Neural cell (in vitro differentiated cells): ENCODE measurements at regions not wholly inside any gene's neighbourhood (a gene's known extent, or its start where the extent isn't known, plus 50 kb on each side); places are given as distances from the start of the nearest gene placed in this dataset.

Experiments
- H2AFZ ChIP-seq: fragments of 200-600, 300-800 bp; sonication (generic), shearing (Covaris generic); 2 replicates; pipeline ENCODE4 v1.6.0; 2014; ENCODE audit warnings: low read depth, mild to moderate bottlenecking, antibody characterized with exemption, low read length, moderate library complexity
- H3F3A ChIP-seq: fragments of 200-600 bp; shearing (Covaris generic); 2 replicates; pipeline ENCODE4 v1.6.1; 2016; ENCODE audit warnings: mild to moderate bottlenecking, moderate library complexity, mixed read lengths, antibody characterized with exemption, low read length; ENCODE audit not compliant: insufficient read depth, poor library complexity, severe bottlenecking
- H3K27ac ChIP-seq: fragments of 200-600, 300-800 bp; sonication (generic), shearing (Covaris generic); 2 replicates; pipeline ENCODE4 v1.5.1; 2014; ENCODE audit warnings: mild to moderate bottlenecking, low read length, moderate library complexity
- H3K27me3 ChIP-seq: fragments of 300-800, 200-600 bp; sonication (generic), shearing (Covaris generic); 2 replicates; pipeline ENCODE4 v1.6.0; 2014; ENCODE audit warnings: mild to moderate bottlenecking, low read depth, low read length, moderate library complexity; ENCODE audit not compliant: insufficient read depth
- H3K36me3 ChIP-seq: fragments of 300-800, 200-600 bp; sonication (generic), shearing (Covaris generic); 2 replicates; pipeline ENCODE4 v1.5.1; 2014; ENCODE audit warnings: mild to moderate bottlenecking, antibody characterized with exemption, low read length, moderate library complexity; ENCODE audit not compliant: insufficient read depth
- H3K4me2 ChIP-seq: fragments of 300-800, 200-600 bp; sonication (generic), shearing (Covaris generic); 2 replicates; pipeline ENCODE4 v1.6.0; 2014; ENCODE audit warnings: mild to moderate bottlenecking, low read length
- H3K4me3 ChIP-seq: fragments of 300-800, 200-600 bp; sonication (generic), shearing (Covaris generic); 2 replicates; pipeline ENCODE4 v1.5.1; 2014; ENCODE audit warnings: mild to moderate bottlenecking, low read length, moderate library complexity
- H3K79me2 ChIP-seq: fragments of 200-600 bp; shearing (Covaris generic); replicated peaks from 2 replicates; pipeline ENCODE4 v1.6.0; 2014; ENCODE audit warnings: mild to moderate bottlenecking, low read length, moderate library complexity; ENCODE audit not compliant: insufficient read depth
- H3K9ac ChIP-seq: fragments of 300-800, 200-600 bp; sonication (generic), shearing (Covaris generic); 2 replicates; pipeline ENCODE4 v1.6.1; 2016; ENCODE audit warnings: mild to moderate bottlenecking, low read length, mixed read lengths
- H3K9me2 ChIP-seq: fragments of 200-600 bp; shearing (Covaris generic); 2 replicates; pipeline ENCODE4 v1.6.1; 2016; ENCODE audit warnings: mild to moderate bottlenecking, low read length, mixed read lengths; ENCODE audit not compliant: insufficient read depth
- H3K9me3 ChIP-seq: fragments of 200-600, 300-800 bp; sonication (generic), shearing (Covaris generic); 2 replicates; pipeline ENCODE4 v1.6.1; 2016; ENCODE audit warnings: mild to moderate bottlenecking, mixed run types, low read length, moderate library complexity, mixed read lengths
- H4K20me1 ChIP-seq: fragments of 200-600 bp; shearing (Covaris generic); 2 replicates; pipeline ENCODE4 v1.6.1; 2016; ENCODE audit warnings: mild to moderate bottlenecking, mixed run types; ENCODE audit not compliant: insufficient read depth
- EP300 ChIP-seq: fragments of 450-650 bp; conservative IDR thresholded peaks from 2 replicates; pipeline ENCODE4 v1.6.1; 2014; ENCODE audit warnings: antibody characterized with exemption, mild to moderate bottlenecking, moderate library complexity; ENCODE audit not compliant: poor library complexity, severe bottlenecking
- EZH2 ChIP-seq: fragments of 200-600, 300-800 bp; shearing (Covaris generic), sonication (generic); IDR thresholded peaks from 2 replicates; pipeline ENCODE4 v1.6.1; 2014; ENCODE audit warnings: antibody characterized with exemption, low read length, borderline replicate concordance, mild to moderate bottlenecking; ENCODE audit not compliant: insufficient read depth, poor library complexity, severe bottlenecking
- MXI1 ChIP-seq: fragments of 450-650 bp; conservative IDR thresholded peaks from 2 replicates; pipeline ENCODE4 v1.6.1; 2014; ENCODE audit warnings: antibody characterized with exemption, mild to moderate bottlenecking; ENCODE audit not compliant: poor library complexity, severe bottlenecking
- POLR2AphosphoS5 ChIP-seq: IDR thresholded peaks from 2 replicates; pipeline ENCODE4 v1.6.1; 2012
- RAD21 ChIP-seq: fragments of 450-650 bp; conservative IDR thresholded peaks from 2 replicates; pipeline ENCODE4 v1.6.1; 2014; ENCODE audit warnings: antibody characterized with exemption, mild to moderate bottlenecking, moderate library complexity
- SMC3 ChIP-seq: fragments of 450-650 bp; conservative IDR thresholded peaks from 2 replicates; pipeline ENCODE4 v1.6.1; 2014; ENCODE audit warnings: antibody characterized with exemption, mild to moderate bottlenecking, moderate library complexity; ENCODE audit not compliant: poor library complexity
- TAF1 ChIP-seq: IDR thresholded peaks from 2 replicates; pipeline ENCODE4 v1.6.1; 2012; ENCODE audit warnings: low read depth
- TF ChIP-seq, protein P1 (sequence below): IDR thresholded peaks from 2 replicates; pipeline ENCODE4 v1.6.1; 2012; ENCODE audit warnings: borderline replicate concordance
- TF ChIP-seq, protein P2 (sequence below): fragments of 450-650 bp; IDR thresholded peaks from 2 replicates; pipeline ENCODE4 v1.5.1; 2014; ENCODE audit warnings: antibody characterized with exemption, mild to moderate bottlenecking, moderate library complexity; ENCODE audit not compliant: poor library complexity, severe bottlenecking

DNA sequence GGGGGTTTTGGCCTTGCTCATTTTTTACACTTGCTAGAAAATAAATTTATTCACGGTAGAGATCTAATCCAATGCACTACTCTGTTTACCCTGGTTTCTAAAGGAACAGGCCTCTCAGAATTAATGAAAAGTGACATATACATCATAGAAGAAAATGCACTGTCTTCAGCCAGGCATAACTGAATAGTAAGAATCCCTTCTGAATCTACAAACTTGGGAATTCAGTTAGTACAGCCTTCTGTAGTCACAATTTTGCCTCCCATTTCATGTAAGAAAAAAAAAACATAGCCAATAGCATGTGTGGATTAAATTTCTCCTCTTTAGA, 197.3 kb downstream of the CAAP1 start:
- TF ChIP-seq EZH2, result no peak
- TF ChIP-seq TAF1, result no peak
- TF ChIP-seq EP300, result peak; percentile 36
- TF ChIP-seq, protein P1, sequence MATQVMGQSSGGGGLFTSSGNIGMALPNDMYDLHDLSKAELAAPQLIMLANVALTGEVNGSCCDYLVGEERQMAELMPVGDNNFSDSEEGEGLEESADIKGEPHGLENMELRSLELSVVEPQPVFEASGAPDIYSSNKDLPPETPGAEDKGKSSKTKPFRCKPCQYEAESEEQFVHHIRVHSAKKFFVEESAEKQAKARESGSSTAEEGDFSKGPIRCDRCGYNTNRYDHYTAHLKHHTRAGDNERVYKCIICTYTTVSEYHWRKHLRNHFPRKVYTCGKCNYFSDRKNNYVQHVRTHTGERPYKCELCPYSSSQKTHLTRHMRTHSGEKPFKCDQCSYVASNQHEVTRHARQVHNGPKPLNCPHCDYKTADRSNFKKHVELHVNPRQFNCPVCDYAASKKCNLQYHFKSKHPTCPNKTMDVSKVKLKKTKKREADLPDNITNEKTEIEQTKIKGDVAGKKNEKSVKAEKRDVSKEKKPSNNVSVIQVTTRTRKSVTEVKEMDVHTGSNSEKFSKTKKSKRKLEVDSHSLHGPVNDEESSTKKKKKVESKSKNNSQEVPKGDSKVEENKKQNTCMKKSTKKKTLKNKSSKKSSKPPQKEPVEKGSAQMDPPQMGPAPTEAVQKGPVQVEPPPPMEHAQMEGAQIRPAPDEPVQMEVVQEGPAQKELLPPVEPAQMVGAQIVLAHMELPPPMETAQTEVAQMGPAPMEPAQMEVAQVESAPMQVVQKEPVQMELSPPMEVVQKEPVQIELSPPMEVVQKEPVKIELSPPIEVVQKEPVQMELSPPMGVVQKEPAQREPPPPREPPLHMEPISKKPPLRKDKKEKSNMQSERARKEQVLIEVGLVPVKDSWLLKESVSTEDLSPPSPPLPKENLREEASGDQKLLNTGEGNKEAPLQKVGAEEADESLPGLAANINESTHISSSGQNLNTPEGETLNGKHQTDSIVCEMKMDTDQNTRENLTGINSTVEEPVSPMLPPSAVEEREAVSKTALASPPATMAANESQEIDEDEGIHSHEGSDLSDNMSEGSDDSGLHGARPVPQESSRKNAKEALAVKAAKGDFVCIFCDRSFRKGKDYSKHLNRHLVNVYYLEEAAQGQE, result no peak
- TF ChIP-seq POLR2AphosphoS5, result peak; percentile 31
- TF ChIP-seq MXI1, result no peak
- TF ChIP-seq, protein P2, sequence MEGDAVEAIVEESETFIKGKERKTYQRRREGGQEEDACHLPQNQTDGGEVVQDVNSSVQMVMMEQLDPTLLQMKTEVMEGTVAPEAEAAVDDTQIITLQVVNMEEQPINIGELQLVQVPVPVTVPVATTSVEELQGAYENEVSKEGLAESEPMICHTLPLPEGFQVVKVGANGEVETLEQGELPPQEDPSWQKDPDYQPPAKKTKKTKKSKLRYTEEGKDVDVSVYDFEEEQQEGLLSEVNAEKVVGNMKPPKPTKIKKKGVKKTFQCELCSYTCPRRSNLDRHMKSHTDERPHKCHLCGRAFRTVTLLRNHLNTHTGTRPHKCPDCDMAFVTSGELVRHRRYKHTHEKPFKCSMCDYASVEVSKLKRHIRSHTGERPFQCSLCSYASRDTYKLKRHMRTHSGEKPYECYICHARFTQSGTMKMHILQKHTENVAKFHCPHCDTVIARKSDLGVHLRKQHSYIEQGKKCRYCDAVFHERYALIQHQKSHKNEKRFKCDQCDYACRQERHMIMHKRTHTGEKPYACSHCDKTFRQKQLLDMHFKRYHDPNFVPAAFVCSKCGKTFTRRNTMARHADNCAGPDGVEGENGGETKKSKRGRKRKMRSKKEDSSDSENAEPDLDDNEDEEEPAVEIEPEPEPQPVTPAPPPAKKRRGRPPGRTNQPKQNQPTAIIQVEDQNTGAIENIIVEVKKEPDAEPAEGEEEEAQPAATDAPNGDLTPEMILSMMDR, result no peak
- H3K27ac ChIP-seq, result no peak overlapping the region
- no peaks in the 10 kb centered on the region for H4K20me1 ChIP-seq
- H3K79me2 ChIP-seq, result no peaks in the 10 kb centered on the region
- H3K36me3 ChIP-seq, result no peaks in the 10 kb centered on the region
- H3K9me3 ChIP-seq, result peaks cover 5% of the 10 kb centered on the region
- no peak overlapping the region for H3K9ac ChIP-seq
- peak overlapping the region; percentile 1 for H3K4me2 ChIP-seq
- H3F3A ChIP-seq, result no peaks in the 10 kb centered on the region
- no peaks in the 10 kb centered on the region for H3K27me3 ChIP-seq
- no peak overlapping the region for H3K4me3 ChIP-seq
- no peaks in the 10 kb centered on the region for H3K9me2 ChIP-seq
- H2AFZ ChIP-seq, result no peak overlapping the region

DNA sequence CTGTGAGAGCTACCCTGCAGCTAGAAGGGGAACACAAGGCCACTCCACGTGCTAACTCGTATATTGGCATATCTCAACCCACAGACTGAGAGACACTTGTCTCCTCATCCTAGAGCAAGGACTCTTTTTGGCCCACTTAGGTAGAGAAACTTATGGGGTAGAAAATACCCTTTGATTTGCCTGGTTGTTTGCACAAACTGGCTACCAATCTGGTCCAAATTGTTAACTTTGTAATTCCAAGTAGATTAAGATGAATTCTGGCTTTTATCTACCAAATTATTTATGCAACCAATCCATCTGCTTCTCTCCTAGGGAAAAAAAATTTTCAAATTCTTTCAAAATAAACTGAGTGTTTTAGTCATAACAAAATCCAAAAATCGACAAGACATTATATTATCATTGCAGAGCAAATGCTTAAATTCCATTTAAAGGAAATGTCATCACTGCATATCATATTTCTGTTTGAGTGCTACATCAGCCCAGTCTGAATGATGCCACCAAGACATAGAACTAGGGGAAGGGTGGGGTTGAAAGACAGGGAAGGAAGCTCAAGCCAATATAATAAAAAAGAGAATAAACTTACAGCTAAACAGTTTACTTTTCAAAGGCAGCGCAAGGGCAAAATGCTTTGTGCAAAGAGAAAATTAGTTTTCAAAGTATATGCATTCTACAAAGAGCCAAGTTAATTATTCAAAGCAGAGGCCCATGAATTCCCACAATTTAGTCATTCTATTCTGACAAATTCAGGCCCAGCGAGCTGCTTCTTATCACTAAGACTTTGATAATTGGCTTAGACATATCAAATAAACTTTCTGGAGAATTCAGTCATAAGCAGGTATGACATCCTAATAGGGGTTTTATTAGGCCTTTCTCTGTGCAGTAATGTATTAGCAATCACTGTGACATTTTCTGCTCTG, 198.0 kb downstream of the CAAP1 start:
- Histone ChIP-seq H3K27ac (no peak overlapping the region), H3K79me2 (no peaks in the 10 kb centered on the region), H3K27me3 (no peaks in the 10 kb centered on the region), H4K20me1 (no peaks in the 10 kb centered on the region), H3K9ac (no peak overlapping the region), H2AFZ (no peak overlapping the region), H3K36me3 (no peaks in the 10 kb centered on the region), H3K4me3 (no peak overlapping the region), H3K9me2 (no peaks in the 10 kb centered on the region), H3K9me3 (peaks cover 2% of the 10 kb centered on the region), H3F3A (no peaks in the 10 kb centered on the region), H3K4me2 (peak overlapping the region; percentile 1)
- no peak for TF ChIP-seq RAD21
- no peak for TF ChIP-seq EZH2
- no peak for TF ChIP-seq EP300
- TF ChIP-seq SMC3, result no peak
- TF ChIP-seq MXI1, result no peak
- TF ChIP-seq TAF1, result no peak
- TF ChIP-seq, protein P1, result no peak
- TF ChIP-seq, protein P2, result no peak
- no peak for TF ChIP-seq POLR2AphosphoS5
